CD14-positive monocyte (primary cell): ENCODE measurements at regions not wholly inside any gene's neighbourhood (a gene's known extent, or its start where the extent isn't known, plus 50 kb on each side); places are given as distances from the start of the nearest gene placed in this dataset.

Experiments
- DNase-seq, 3 donors: peaks; one replicate each; pipeline ENCODE4 v3.0.0-alpha.2; 2011 to 2022
- H2AFZ ChIP-seq: 2 replicates; pipeline ENCODE4 v1.6.0; 2012; ENCODE audit warnings: mild to moderate bottlenecking, low read depth, low read length, inconsistent platforms; ENCODE audit not compliant: insufficient read depth, poor library complexity, severe bottlenecking
- H3K27ac ChIP-seq, 2 donors: 1 replicate in 1 of 2; 2 replicates in 1 of 2; pipeline ENCODE4 v1.5.1; 2012 to 2013; ENCODE audit warnings: low read length in 2 of 2, control low read depth in 1 of 2, inconsistent platforms in 1 of 2, low read depth in 1 of 2, mild to moderate bottlenecking in 1 of 2
- H3K27me3 ChIP-seq, 2 donors: one replicate each; pipeline versions ENCODE4 v1.6.0 to v1.6.1; 2011 to 2013; ENCODE audit warnings: low read length in 2 of 2; ENCODE audit not compliant: control insufficient read depth in 2 of 2, insufficient read depth in 2 of 2
- H3K36me3 ChIP-seq, 2 donors: replicated peaks in 1 of 2; 1 replicate in 1 of 2; 2 replicates in 1 of 2; pipeline versions ENCODE4 v1.5.1 to v1.6.1; 2012 to 2013; ENCODE audit warnings: low read length in 2 of 2, control low read depth in 1 of 2, inconsistent platforms in 1 of 2, mild to moderate bottlenecking in 1 of 2; ENCODE audit not compliant: insufficient read depth in 2 of 2, control insufficient read depth in 1 of 2
- H3K4me1 ChIP-seq, 2 donors: 1 replicate in 1 of 2; 2 replicates in 1 of 2; pipeline versions ENCODE4 v1.5.1 to v1.6.1; 2012 to 2013; ENCODE audit warnings: low read length in 2 of 2, control low read depth in 1 of 2, inconsistent platforms in 1 of 2, mild to moderate bottlenecking in 1 of 2, moderate library complexity in 1 of 2; ENCODE audit not compliant: insufficient read depth in 2 of 2, control insufficient read depth in 1 of 2
- H3K4me2 ChIP-seq: replicated peaks from 2 replicates; pipeline ENCODE3; 2012; ENCODE audit warnings: low read length, moderate library complexity, mild to moderate bottlenecking; ENCODE audit not compliant: poor library complexity, severe bottlenecking; ENCODE audit errors: extremely low read depth
- H3K4me3 ChIP-seq, 3 experiments: fragments of 200-600 bp in 1 of 3; sonication (generic) in 1 of 3; replicated peaks in 1 of 3; 1 replicate in 2 of 3; 2 replicates in 1 of 3; pipeline ENCODE4 v1.5.1; 2011 to 2013; ENCODE audit warnings: low read length in 3 of 3, mild to moderate bottlenecking in 3 of 3, control low read depth in 2 of 3, low read depth in 2 of 3, inconsistent platforms in 1 of 3, moderate library complexity in 1 of 3
- H3K79me2 ChIP-seq: 2 replicates; pipeline ENCODE4 v1.6.0; 2012; ENCODE audit warnings: mild to moderate bottlenecking, control low read depth, inconsistent platforms, low read length, moderate library complexity; ENCODE audit not compliant: insufficient read depth
- H3K9ac ChIP-seq: 2 replicates; pipeline ENCODE4 v1.6.0; 2017; ENCODE audit warnings: low read length, mild to moderate bottlenecking; ENCODE audit not compliant: insufficient read depth, poor library complexity, severe bottlenecking
- H3K9me3 ChIP-seq, 2 donors: replicated peaks in 1 of 2; 1 replicate in 1 of 2; 2 replicates in 1 of 2; pipeline versions ENCODE4 v1.5.1 to v1.6.1; 2012 to 2013; ENCODE audit warnings: low read length in 2 of 2, control low read depth in 1 of 2; ENCODE audit not compliant: control insufficient read depth in 1 of 2, insufficient read depth in 1 of 2
- H4K20me1 ChIP-seq: 2 replicates; pipeline ENCODE4 v1.6.0; 2012; ENCODE audit warnings: mild to moderate bottlenecking, low read length, control low read depth, moderate library complexity; ENCODE audit not compliant: insufficient read depth
- H3K27ac Mint-ChIP-seq, 7 donors: one replicate each; pipeline ENCODE4 v1.8.0; 2020; ENCODE audit warnings: mild to moderate bottlenecking in 7 of 7, mixed read lengths in 7 of 7, moderate library complexity in 6 of 7, inconsistent platforms in 2 of 7
- H3K27me3 Mint-ChIP-seq, 3 donors: one replicate each; pipeline ENCODE4 v1.8.0; 2021 to 2022; ENCODE audit warnings: low read depth in 3 of 3, mild to moderate bottlenecking in 3 of 3, mixed read lengths in 3 of 3, moderate library complexity in 3 of 3, inconsistent platforms in 1 of 3
- H3K36me3 Mint-ChIP-seq, 2 donors: one replicate each; pipeline ENCODE4 v1.8.0; 2020; ENCODE audit warnings: mixed read lengths in 2 of 2, inconsistent platforms in 1 of 2, mild to moderate bottlenecking in 1 of 2
- H3K4me1 Mint-ChIP-seq: one replicate; pipeline ENCODE4 v1.8.0; 2020; ENCODE audit warnings: mild to moderate bottlenecking, mixed read lengths
- H3K4me3 Mint-ChIP-seq, 2 donors: one replicate each; pipeline ENCODE4 v1.8.0; 2020; ENCODE audit warnings: mild to moderate bottlenecking in 2 of 2, mixed read lengths in 2 of 2, moderate library complexity in 1 of 2
- H3K9me3 Mint-ChIP-seq, 7 donors: one replicate each; pipeline ENCODE4 v1.8.0; 2020 to 2022; ENCODE audit warnings: mixed read lengths in 7 of 7, mild to moderate bottlenecking in 6 of 7, moderate library complexity in 6 of 7, inconsistent platforms in 2 of 7
- WGBS: methylation state at CpG from one replicate; pipeline ENCODE4 v1.1.5; 2013; ENCODE audit warnings: missing lambda C conversion rate; ENCODE audit not compliant: insufficient coverage; 5-methylcytosine and 5-hydroxymethylcytosine counted together
- intact Hi-C, 2 donors: fragments of 100-400 bp; cut with micrococcal nuclease; formaldehyde crosslinking; loops; one replicate each; pipeline versions ENCODE4 v1.15.0 to v1.15.1; 2023
- TF ChIP-seq, protein P1 (sequence below): fragments of 200-600 bp; IDR thresholded peaks from one replicate; pipeline ENCODE4 v1.8.0; 2022; ENCODE audit warnings: antibody characterized with exemption, mild to moderate bottlenecking

DNA sequence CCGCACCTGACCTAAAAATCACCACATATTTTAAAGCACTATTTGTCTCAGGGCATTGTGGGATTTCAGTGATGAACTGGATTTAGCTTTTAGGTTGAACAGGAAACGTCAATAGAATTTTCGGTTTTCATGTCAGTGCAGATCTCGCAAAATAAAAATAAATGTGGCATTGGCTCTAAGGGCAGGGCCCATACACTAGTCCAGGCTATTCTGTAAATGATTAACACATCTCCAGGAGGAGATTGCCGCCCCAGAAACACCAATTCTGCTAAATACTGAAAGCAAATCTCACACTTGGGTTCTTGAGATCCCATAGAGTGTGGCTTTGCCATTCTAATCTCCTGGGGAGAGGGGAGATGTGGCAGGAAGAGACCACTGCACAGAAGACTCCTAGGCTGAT lies 1494.0 kb upstream of the TMEM132C start:
- no peak for DNase-seq
- intact Hi-C loops, result no loop called here
- H3K4me2 ChIP-seq, result no peak overlapping the region
- no peak overlapping the region for H2AFZ ChIP-seq
- H3K9ac ChIP-seq, result no peak overlapping the region
- H3K36me3 ChIP-seq, result no peaks in the 10 kb centered on the region
- peaks cover under 1 to 11% of the 10 kb centered on the region in 2 donors for H3K9me3 ChIP-seq
- TF ChIP-seq, protein P1, sequence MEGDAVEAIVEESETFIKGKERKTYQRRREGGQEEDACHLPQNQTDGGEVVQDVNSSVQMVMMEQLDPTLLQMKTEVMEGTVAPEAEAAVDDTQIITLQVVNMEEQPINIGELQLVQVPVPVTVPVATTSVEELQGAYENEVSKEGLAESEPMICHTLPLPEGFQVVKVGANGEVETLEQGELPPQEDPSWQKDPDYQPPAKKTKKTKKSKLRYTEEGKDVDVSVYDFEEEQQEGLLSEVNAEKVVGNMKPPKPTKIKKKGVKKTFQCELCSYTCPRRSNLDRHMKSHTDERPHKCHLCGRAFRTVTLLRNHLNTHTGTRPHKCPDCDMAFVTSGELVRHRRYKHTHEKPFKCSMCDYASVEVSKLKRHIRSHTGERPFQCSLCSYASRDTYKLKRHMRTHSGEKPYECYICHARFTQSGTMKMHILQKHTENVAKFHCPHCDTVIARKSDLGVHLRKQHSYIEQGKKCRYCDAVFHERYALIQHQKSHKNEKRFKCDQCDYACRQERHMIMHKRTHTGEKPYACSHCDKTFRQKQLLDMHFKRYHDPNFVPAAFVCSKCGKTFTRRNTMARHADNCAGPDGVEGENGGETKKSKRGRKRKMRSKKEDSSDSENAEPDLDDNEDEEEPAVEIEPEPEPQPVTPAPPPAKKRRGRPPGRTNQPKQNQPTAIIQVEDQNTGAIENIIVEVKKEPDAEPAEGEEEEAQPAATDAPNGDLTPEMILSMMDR, result no peak
- H4K20me1 ChIP-seq, result no peaks in the 10 kb centered on the region
- no peaks in the 10 kb centered on the region for H3K79me2 ChIP-seq
- no peak overlapping the region for H3K27ac Mint-ChIP-seq
- peaks cover 0 to 2% (median 0%) of the 10 kb centered on the region in 3 donors for H3K27me3 Mint-ChIP-seq
- WGBS, result 90% methylated on average over 3 of the region's 5 CpGs
- no peaks in the 10 kb centered on the region for H3K27me3 ChIP-seq
- H3K4me3 ChIP-seq, result no peak overlapping the region
- H3K36me3 Mint-ChIP-seq, result no peaks in the 10 kb centered on the region
- no peaks in the 10 kb centered on the region for H3K4me1 ChIP-seq
- H3K4me3 Mint-ChIP-seq, result no peak overlapping the region
- peaks cover 0 to 15% (median 9%) of the 10 kb centered on the region in 7 donors for H3K9me3 Mint-ChIP-seq
- no peaks in the 10 kb centered on the region for H3K4me1 Mint-ChIP-seq
- H3K27ac ChIP-seq, result no peak overlapping the region

DNA sequence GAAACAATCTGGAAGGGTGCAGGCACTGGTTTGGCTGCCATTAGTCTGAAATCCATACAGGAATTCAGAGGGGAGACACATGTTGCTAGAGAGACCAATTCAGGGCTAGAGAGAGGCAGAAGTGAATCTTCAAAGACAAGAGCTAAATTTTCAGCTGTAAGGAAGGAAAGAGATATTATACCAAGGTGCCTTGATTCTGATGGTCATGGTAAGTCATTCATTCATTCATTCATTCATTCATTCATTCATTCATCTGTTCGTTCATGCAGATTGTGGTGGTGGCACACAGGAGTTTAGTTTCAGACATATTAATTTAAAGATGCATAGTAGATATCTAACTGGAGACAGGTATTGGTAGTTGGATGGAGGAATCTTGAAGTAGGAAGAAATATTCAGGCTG lies 1493.5 kb upstream of the TMEM132C start:
- Histone ChIP-seq H3K36me3 (no peaks in the 10 kb centered on the region), H3K27me3 (no peaks in the 10 kb centered on the region), H3K9ac (no peak overlapping the region), H3K4me3 (no peak overlapping the region), H4K20me1 (no peaks in the 10 kb centered on the region), H3K4me1 (no peaks in the 10 kb centered on the region), H3K9me3 (peaks cover 0 to 11% of the 10 kb centered on the region in 2 donors), H3K79me2 (no peaks in the 10 kb centered on the region), H2AFZ (no peak overlapping the region), H3K4me2 (no peak overlapping the region), H3K27ac (no peak overlapping the region)
- Mint-ChIP-seq H3K4me1 (no peaks in the 10 kb centered on the region), H3K27ac (no peak overlapping the region), H3K4me3 (no peak overlapping the region), H3K36me3 (no peaks in the 10 kb centered on the region), H3K27me3 (peaks cover 0 to 2% (median 0%) of the 10 kb centered on the region in 3 donors), H3K9me3 (peaks cover 0 to 15% (median 9%) of the 10 kb centered on the region in 7 donors)
- no CpG with 5 or more reads among the region's 1 CpG for WGBS
- intact Hi-C loops, result no loop called here
- TF ChIP-seq, protein P1, result no peak
- no peak for DNase-seq
